Thyroid gland (tissue), 4 donors: ENCODE measurements at regions not wholly inside any gene's neighbourhood (a gene's known extent, or its start where the extent isn't known, plus 50 kb on each side); places are given as distances from the start of the nearest gene placed in this dataset.

ENCODE experiments used
- POLR2A ChIP-seq, 2 donors: fragments of 450-650 bp; IDR thresholded peaks; one replicate each; pipeline ENCODE4 v1.6.1; 2017; ENCODE audit warnings: antibody characterized with exemption in 2 of 2, mild to moderate bottlenecking in 2 of 2, moderate library complexity in 1 of 2
- TF ChIP-seq, protein P1 (sequence below), 6 experiments: fragments of 200-600 bp in 3 of 6; fragments of 450-650 bp in 3 of 6; sonication (generic) in 3 of 6; IDR thresholded peaks; one replicate each; pipeline ENCODE4 v1.5.1; 2016 to 2019; ENCODE audit warnings: antibody characterized with exemption in 6 of 6, mild to moderate bottlenecking in 2 of 6, inconsistent platforms in 1 of 6, moderate library complexity in 1 of 6

DNA sequence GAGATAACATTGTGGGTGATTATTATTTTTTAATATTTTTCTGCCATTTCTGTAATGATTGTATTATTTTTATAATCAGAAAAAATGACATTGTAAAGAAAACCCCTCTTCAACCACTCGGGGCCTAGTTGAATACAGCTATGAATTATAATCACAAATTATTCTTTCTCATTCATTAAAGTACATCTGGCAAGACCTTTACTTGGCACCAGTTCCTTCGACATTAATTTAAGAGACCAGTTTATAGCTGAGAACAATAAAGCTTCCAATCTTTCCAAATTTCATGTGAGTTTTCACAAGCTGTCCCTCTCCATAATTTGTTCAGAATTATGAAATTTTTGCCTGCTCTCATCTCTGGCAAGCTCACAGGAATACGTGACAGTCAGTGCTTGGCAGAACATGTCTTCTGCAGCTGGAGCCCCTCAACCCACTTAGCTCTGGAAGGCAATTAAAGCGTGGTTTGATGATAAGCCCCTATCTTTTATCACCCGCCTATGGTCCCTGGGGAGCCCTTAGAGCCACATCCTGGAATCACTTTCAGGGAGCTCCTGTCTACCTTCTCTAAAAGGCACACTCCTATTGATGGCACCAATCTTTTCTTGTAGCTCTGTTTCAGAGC, 201.8 kb upstream of the PRNP start:
- TF ChIP-seq, protein P1, sequence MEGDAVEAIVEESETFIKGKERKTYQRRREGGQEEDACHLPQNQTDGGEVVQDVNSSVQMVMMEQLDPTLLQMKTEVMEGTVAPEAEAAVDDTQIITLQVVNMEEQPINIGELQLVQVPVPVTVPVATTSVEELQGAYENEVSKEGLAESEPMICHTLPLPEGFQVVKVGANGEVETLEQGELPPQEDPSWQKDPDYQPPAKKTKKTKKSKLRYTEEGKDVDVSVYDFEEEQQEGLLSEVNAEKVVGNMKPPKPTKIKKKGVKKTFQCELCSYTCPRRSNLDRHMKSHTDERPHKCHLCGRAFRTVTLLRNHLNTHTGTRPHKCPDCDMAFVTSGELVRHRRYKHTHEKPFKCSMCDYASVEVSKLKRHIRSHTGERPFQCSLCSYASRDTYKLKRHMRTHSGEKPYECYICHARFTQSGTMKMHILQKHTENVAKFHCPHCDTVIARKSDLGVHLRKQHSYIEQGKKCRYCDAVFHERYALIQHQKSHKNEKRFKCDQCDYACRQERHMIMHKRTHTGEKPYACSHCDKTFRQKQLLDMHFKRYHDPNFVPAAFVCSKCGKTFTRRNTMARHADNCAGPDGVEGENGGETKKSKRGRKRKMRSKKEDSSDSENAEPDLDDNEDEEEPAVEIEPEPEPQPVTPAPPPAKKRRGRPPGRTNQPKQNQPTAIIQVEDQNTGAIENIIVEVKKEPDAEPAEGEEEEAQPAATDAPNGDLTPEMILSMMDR (IDR thresholded peaks at IDR 0.05) = no peak
- no peak for TF ChIP-seq POLR2A (IDR thresholded peaks at IDR 0.05)
